WERI-Rb-1 (cell line): ENCODE measurements at regions not wholly inside any gene's neighbourhood (a gene's known extent, or its start where the extent isn't known, plus 50 kb on each side); places are given as distances from the start of the nearest gene placed in this dataset.

Experiments used
- DNase-seq: peaks from one replicate; pipeline ENCODE4 v3.0.0-alpha.2; 2020
- H3K27ac ChIP-seq: fragments of 250-450 bp; sonication (Bioruptor Pico); 2 replicates; pipeline ENCODE4 v1.5.1; 2020; ENCODE audit warnings: mild to moderate bottlenecking, moderate library complexity
- H3K27me3 ChIP-seq: fragments of 250-450 bp; sonication (Bioruptor Pico); 2 replicates; pipeline ENCODE4 v1.5.1; 2021; ENCODE audit warnings: mild to moderate bottlenecking, low read depth, moderate library complexity; ENCODE audit not compliant: insufficient read depth, severe bottlenecking
- H3K36me3 ChIP-seq: fragments of 250-450 bp; sonication (Bioruptor Pico); 2 replicates; pipeline ENCODE4 v1.5.1; 2020; ENCODE audit warnings: mild to moderate bottlenecking, moderate library complexity
- H3K4me3 ChIP-seq: 2 replicates; pipeline ENCODE4 v1.5.1; 2011; ENCODE audit warnings: low read depth, mild to moderate bottlenecking, control low read depth, low read length
- H3K9me3 ChIP-seq: fragments of 250-450 bp; sonication (Bioruptor Pico); 2 replicates; pipeline ENCODE4 v1.5.1; 2021; ENCODE audit warnings: mild to moderate bottlenecking, moderate library complexity; ENCODE audit not compliant: severe bottlenecking
- CTCF ChIP-seq: IDR thresholded peaks from 2 replicates; pipeline ENCODE4 v1.5.1; 2011; ENCODE audit warnings: low read depth, mild to moderate bottlenecking, control low read depth, inconsistent platforms, low read length

GRCh38 chr15:96225642-96226259 lies 104.7 kb upstream of the NR2F2 start:
- TF ChIP-seq CTCF, result no peak
- Histone ChIP-seq H3K36me3 (no peaks in the 10 kb centered on the region), H3K4me3 (no peak overlapping the region), H3K27me3 (peaks cover 6% of the 10 kb centered on the region), H3K9me3 (no peaks in the 10 kb centered on the region), H3K27ac (no peak overlapping the region)
- DNase-seq, result no peak

- no peaks in the 10 kb centered on the region for H3K9me3 ChIP-seq
- TF ChIP-seq CTCF, result no peak
- no peak overlapping the region for H3K27ac ChIP-seq
- DNase-seq, result no peak
- peaks cover 3% of the 10 kb centered on the region for H3K27me3 ChIP-seq
- no peak overlapping the region for H3K4me3 ChIP-seq
- H3K36me3 ChIP-seq, result no peaks in the 10 kb centered on the region
Measured at GRCh38 chr15:96230526-96231181, 99.8 kb upstream of the NR2F2 start.

GRCh38 chr15:96232335-96232734 lies 98.2 kb upstream of the NR2F2 start:
- no peak overlapping the region for H3K27ac ChIP-seq
- no peak for TF ChIP-seq CTCF
- H3K36me3 ChIP-seq, result no peaks in the 10 kb centered on the region
- no peak for DNase-seq
- H3K9me3 ChIP-seq, result no peaks in the 10 kb centered on the region
- H3K4me3 ChIP-seq, result no peak overlapping the region
- H3K27me3 ChIP-seq, result peaks cover 3% of the 10 kb centered on the region

- DNase-seq, result peak; percentile 64
- Histone ChIP-seq H3K4me3 (no peak overlapping the region), H3K9me3 (no peaks in the 10 kb centered on the region), H3K27ac (no peak overlapping the region), H3K27me3 (no peaks in the 10 kb centered on the region), H3K36me3 (no peaks in the 10 kb centered on the region)
- TF ChIP-seq CTCF, result no peak
Measured at GRCh38 chr15:96234109-96234892, 96.2 kb upstream of the NR2F2 start.

- DNase-seq, result no peak
- H3K36me3 ChIP-seq, result no peaks in the 10 kb centered on the region
- H3K27ac ChIP-seq, result no peak overlapping the region
- no peaks in the 10 kb centered on the region for H3K27me3 ChIP-seq
- no peak for TF ChIP-seq CTCF
- H3K9me3 ChIP-seq, result no peaks in the 10 kb centered on the region
- H3K4me3 ChIP-seq, result no peak overlapping the region
Measured at GRCh38 chr15:96237002-96237401, 93.5 kb upstream of the NR2F2 start.
